PC-3 (cell line): ENCODE measurements at regions not wholly inside any gene's neighbourhood (a gene's known extent, or its start where the extent isn't known, plus 50 kb on each side); places are given as distances from the start of the nearest gene placed in this dataset.

Experiments used
- ATAC-seq: fragments of 200-7000 bp; cut with Tn5 transposase; 2 replicates; pipeline ENCODE4 v1.9.1; 2020; ENCODE audit warnings: mild to moderate bottlenecking, moderate library complexity
- BruUV-seq: library from RNA; stranded (reverse); fragments of 400-500 nt; replicated peaks from 2 replicates; lab custom pipeline; 2021; lab: Mats Ljungman, UMichigan
- CTCF ChIA-PET: fragments of 300-600 bp; sonication (Branson Sonifier 250); formaldehyde crosslinking; loops from one replicate; lab custom pipeline; 2022; ENCODE audit warnings: antibody characterized with exemption; lab: Charles Lee
- POLR2A ChIA-PET: fragments of 300-600 bp; sonication (Branson Sonifier 250); formaldehyde crosslinking; loops from one replicate; lab custom pipeline; 2022; ENCODE audit warnings: antibody characterized with exemption; ENCODE audit not compliant: unreplicated experiment; lab: Charles Lee
- DNase-seq: peaks from one replicate; pipeline ENCODE4 v3.0.0-alpha.2; 2015
- H2AFZ ChIP-seq: fragments of 300-600 bp; sonication (generic); 2 replicates; pipeline ENCODE4 v1.6.0; 2016; ENCODE audit warnings: antibody characterized with exemption, low read length
- H3F3A ChIP-seq: fragments of 300-600 bp; sonication (generic); one replicate; pipeline ENCODE4 v1.6.0; 2017; ENCODE audit warnings: antibody characterized with exemption, low read length, control low read depth, mild to moderate bottlenecking; ENCODE audit not compliant: unreplicated experiment
- H3K27ac ChIP-seq: fragments of 300-600 bp; sonication (generic); 2 replicates; pipeline ENCODE4 v1.5.1; 2016; ENCODE audit warnings: mild to moderate bottlenecking, low read length
- H3K27me3 ChIP-seq: fragments of 300-600 bp; sonication (generic); 2 replicates; pipeline ENCODE4 v1.6.1; 2016; ENCODE audit warnings: low read length, mixed read lengths
- H3K36me3 ChIP-seq: fragments of 300-600 bp; sonication (generic); 2 replicates; pipeline ENCODE4 v1.6.1; 2016; ENCODE audit warnings: low read depth, mixed run types, low read length, mixed read lengths
- H3K4me1 ChIP-seq: fragments of 300-600 bp; sonication (generic); 2 replicates; pipeline ENCODE4 v1.5.1; 2016; ENCODE audit warnings: low read length; ENCODE audit not compliant: insufficient read depth
- H3K4me2 ChIP-seq: fragments of 300-600 bp; sonication (generic); 2 replicates; pipeline ENCODE4 v1.6.0; 2016; ENCODE audit warnings: low read length
- H3K4me3 ChIP-seq: fragments of 300-600 bp; sonication (generic); 2 replicates; pipeline ENCODE4 v1.5.1; 2016; ENCODE audit warnings: mild to moderate bottlenecking, low read length, mixed read lengths
- H3K79me2 ChIP-seq: fragments of 300-600 bp; sonication (generic); 2 replicates; pipeline ENCODE4 v1.6.1; 2017; ENCODE audit warnings: low read length, mixed read lengths
- H3K9ac ChIP-seq: fragments of 300-600 bp; sonication (generic); 2 replicates; pipeline ENCODE4 v1.6.0; 2016; ENCODE audit warnings: mild to moderate bottlenecking, low read length
- H3K9me2 ChIP-seq: fragments of 300-600 bp; sonication (generic); replicated peaks from 2 replicates; pipeline ENCODE4 v1.6.1; 2016; ENCODE audit warnings: mixed run types, low read length, mixed read lengths
- H3K9me3 ChIP-seq: fragments of 300-600 bp; sonication (generic); 2 replicates; pipeline ENCODE4 v1.6.1; 2016; ENCODE audit warnings: low read length, mixed read lengths
- H4K20me1 ChIP-seq: fragments of 300-600 bp; sonication (generic); 2 replicates; pipeline ENCODE4 v1.6.1; 2016; ENCODE audit warnings: low read length, mixed read lengths
- EZH2 ChIP-seq: fragments of 300-600 bp; sonication (generic); IDR thresholded peaks from one replicate; pipeline ENCODE4 v1.6.1; 2017; ENCODE audit warnings: antibody characterized with exemption, mild to moderate bottlenecking, low read length; ENCODE audit not compliant: unreplicated experiment
- EZH2phosphoT487 ChIP-seq: fragments of 300-600 bp; sonication (generic); IDR thresholded peaks from 2 replicates; pipeline ENCODE4 v1.6.1; 2018; ENCODE audit warnings: mild to moderate bottlenecking, antibody characterized with exemption, low read length, borderline replicate concordance
- intact Hi-C: fragments of 100-400 bp; cut with micrococcal nuclease; formaldehyde crosslinking; loops from 2 replicates; pipeline ENCODE4 v1.9.0; 2023
- TF ChIP-seq, protein P1 (sequence below): fragments of 300-600 bp; sonication (generic); conservative IDR thresholded peaks from 2 replicates; pipeline ENCODE4 v1.5.1; 2017; ENCODE audit warnings: antibody characterized with exemption, low read depth, mild to moderate bottlenecking, low read length

DNA sequence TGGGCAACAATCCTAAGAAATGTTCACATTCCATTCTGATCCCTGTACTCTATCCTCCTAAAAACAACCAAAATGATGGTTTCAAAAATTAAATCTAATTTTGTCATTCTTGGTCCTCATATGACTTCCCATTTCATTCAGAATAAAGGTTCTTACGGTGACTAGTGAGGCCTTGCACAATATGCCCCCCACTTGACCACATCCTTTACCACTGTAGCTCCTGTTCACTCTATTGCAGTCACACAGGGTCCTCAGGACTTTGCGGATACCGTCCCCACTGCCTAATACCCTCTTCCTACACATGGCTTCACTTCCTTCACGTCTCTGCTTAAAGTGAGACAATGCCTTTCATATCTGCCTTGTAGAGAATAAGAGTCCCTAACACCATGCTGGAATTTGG, 1058.7 kb upstream of the KLHL29 start:
- no peak overlapping the region for H3K9ac ChIP-seq
- no peaks in the 10 kb centered on the region for H3K9me2 ChIP-seq
- no peaks in the 10 kb centered on the region for H3F3A ChIP-seq
- no peaks in the 10 kb centered on the region for H3K27me3 ChIP-seq
- H4K20me1 ChIP-seq = no peaks in the 10 kb centered on the region
- CTCF ChIA-PET = no interaction called here
- no peaks in the 10 kb centered on the region for H3K36me3 ChIP-seq
- no peaks in the 10 kb centered on the region for H3K79me2 ChIP-seq
- intact Hi-C loops = no loop called here
- no peak overlapping the region for H3K4me3 ChIP-seq
- BruUV-seq = no TSS peak
- H3K4me2 ChIP-seq = no peak overlapping the region
- H2AFZ ChIP-seq = no peak overlapping the region
- H3K27ac ChIP-seq = no peak overlapping the region
- DNase-seq (no peak), ATAC-seq (no peak)
- no peak for TF ChIP-seq EZH2
- no peak for TF ChIP-seq EZH2phosphoT487
- TF ChIP-seq, protein P1, sequence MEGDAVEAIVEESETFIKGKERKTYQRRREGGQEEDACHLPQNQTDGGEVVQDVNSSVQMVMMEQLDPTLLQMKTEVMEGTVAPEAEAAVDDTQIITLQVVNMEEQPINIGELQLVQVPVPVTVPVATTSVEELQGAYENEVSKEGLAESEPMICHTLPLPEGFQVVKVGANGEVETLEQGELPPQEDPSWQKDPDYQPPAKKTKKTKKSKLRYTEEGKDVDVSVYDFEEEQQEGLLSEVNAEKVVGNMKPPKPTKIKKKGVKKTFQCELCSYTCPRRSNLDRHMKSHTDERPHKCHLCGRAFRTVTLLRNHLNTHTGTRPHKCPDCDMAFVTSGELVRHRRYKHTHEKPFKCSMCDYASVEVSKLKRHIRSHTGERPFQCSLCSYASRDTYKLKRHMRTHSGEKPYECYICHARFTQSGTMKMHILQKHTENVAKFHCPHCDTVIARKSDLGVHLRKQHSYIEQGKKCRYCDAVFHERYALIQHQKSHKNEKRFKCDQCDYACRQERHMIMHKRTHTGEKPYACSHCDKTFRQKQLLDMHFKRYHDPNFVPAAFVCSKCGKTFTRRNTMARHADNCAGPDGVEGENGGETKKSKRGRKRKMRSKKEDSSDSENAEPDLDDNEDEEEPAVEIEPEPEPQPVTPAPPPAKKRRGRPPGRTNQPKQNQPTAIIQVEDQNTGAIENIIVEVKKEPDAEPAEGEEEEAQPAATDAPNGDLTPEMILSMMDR = no peak
- no peaks in the 10 kb centered on the region for H3K4me1 ChIP-seq
- POLR2A ChIA-PET = no interaction called here
- no peaks in the 10 kb centered on the region for H3K9me3 ChIP-seq

- intact Hi-C loops = no loop called here
- no peak overlapping the region for H3K9ac ChIP-seq
- ChIA-PET CTCF (no interaction called here), POLR2A (no interaction called here)
- BruUV-seq = no TSS peak
- no peaks in the 10 kb centered on the region for H3K4me1 ChIP-seq
- H3K27me3 ChIP-seq = no peaks in the 10 kb centered on the region
- H4K20me1 ChIP-seq = no peaks in the 10 kb centered on the region
- TF ChIP-seq, protein P1 = no peak
- no peak for TF ChIP-seq EZH2
- TF ChIP-seq EZH2phosphoT487 = no peak
- no peaks in the 10 kb centered on the region for H3K9me2 ChIP-seq
- ATAC-seq (no peak), DNase-seq (no peak)
- H3K79me2 ChIP-seq = no peaks in the 10 kb centered on the region
- H2AFZ ChIP-seq = no peak overlapping the region
- H3K27ac ChIP-seq = no peak overlapping the region
- no peak overlapping the region for H3K4me2 ChIP-seq
- H3K9me3 ChIP-seq = no peaks in the 10 kb centered on the region
- H3K4me3 ChIP-seq = no peak overlapping the region
- no peaks in the 10 kb centered on the region for H3K36me3 ChIP-seq
- no peaks in the 10 kb centered on the region for H3F3A ChIP-seq
Observed at GRCh38 chr2:22329211-22330154, 1055.5 kb upstream of the KLHL29 start.

DNA sequence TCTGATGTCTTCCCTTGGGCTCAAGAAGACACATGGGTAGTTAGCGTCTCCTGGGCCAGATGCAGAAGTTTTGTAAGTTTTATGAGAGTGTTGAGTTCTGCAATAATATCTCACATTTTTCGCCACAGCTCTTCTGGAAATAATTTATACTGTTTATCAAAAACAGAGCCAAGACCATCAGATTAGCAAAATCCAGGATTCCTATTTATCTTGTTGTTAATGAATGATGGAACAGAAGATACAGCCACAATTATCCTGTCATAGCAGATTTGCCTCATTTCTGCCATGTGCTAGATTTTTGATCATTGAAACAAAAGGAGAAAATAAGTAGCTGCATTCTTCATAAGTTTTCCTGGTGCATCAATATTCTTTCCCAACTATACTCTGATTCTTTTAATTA, 1048.6 kb upstream of the KLHL29 start:
- BruUV-seq = no TSS peak
- no peaks in the 10 kb centered on the region for H4K20me1 ChIP-seq
- DNase-seq = no peak
- H3K36me3 ChIP-seq = no peaks in the 10 kb centered on the region
- no peaks in the 10 kb centered on the region for H3K9me2 ChIP-seq
- H3K4me2 ChIP-seq = no peak overlapping the region
- no peaks in the 10 kb centered on the region for H3K79me2 ChIP-seq
- H3F3A ChIP-seq = no peaks in the 10 kb centered on the region
- CTCF ChIA-PET = no interaction called here
- no peaks in the 10 kb centered on the region; the same call in 1 of the 2 replicates for H3K9me3 ChIP-seq
- H3K9ac ChIP-seq = no peak overlapping the region
- no peaks in the 10 kb centered on the region for H3K27me3 ChIP-seq
- intact Hi-C loops = no loop called here
- H3K27ac ChIP-seq = no peak overlapping the region
- H2AFZ ChIP-seq = no peak overlapping the region
- H3K4me3 ChIP-seq = no peak overlapping the region
- no peaks in the 10 kb centered on the region for H3K4me1 ChIP-seq
- TF ChIP-seq EZH2 (no peak), EZH2phosphoT487 (no peak)
- TF ChIP-seq, protein P1 = no peak
- POLR2A ChIA-PET = no interaction called here
- ATAC-seq = no peak
